ENCODE measurements at regions not wholly inside any gene's neighbourhood (a gene's known extent, or its start where the extent isn't known, plus 50 kb on each side); places are given as distances from the start of the nearest gene placed in this dataset.

- H3K4me3 ChIP-seq: no peak overlapping the region
- in situ Hi-C loops (cut with MboI; ENCODE audit: low pct_ligation_motif_present in 1 of 4, low pct_unique_long_range_greater_than_20kb in 1 of 4, low sequenced_read_pairs in 3 of 4): no loop called here
- no peaks in the 10 kb centered on the region for H3K36me3 ChIP-seq
- intact Hi-C loops (cut with DNase I; ENCODE audit: low total_unique reads): no loop called here
- H3K27me3 ChIP-seq: no peaks in the 10 kb centered on the region
- H3K27ac ChIP-seq: no peak overlapping the region
- TF ChIP-seq, protein P1, sequence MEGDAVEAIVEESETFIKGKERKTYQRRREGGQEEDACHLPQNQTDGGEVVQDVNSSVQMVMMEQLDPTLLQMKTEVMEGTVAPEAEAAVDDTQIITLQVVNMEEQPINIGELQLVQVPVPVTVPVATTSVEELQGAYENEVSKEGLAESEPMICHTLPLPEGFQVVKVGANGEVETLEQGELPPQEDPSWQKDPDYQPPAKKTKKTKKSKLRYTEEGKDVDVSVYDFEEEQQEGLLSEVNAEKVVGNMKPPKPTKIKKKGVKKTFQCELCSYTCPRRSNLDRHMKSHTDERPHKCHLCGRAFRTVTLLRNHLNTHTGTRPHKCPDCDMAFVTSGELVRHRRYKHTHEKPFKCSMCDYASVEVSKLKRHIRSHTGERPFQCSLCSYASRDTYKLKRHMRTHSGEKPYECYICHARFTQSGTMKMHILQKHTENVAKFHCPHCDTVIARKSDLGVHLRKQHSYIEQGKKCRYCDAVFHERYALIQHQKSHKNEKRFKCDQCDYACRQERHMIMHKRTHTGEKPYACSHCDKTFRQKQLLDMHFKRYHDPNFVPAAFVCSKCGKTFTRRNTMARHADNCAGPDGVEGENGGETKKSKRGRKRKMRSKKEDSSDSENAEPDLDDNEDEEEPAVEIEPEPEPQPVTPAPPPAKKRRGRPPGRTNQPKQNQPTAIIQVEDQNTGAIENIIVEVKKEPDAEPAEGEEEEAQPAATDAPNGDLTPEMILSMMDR (IDR thresholded peaks at IDR 0.05): peak; percentile 30 to 67 (median 42)
- TF ChIP-seq EP300 (IDR thresholded peaks at IDR 0.05; ENCODE audit: low read depth): no peak
- H3K4me1 ChIP-seq: no peaks in the 10 kb centered on the region
- DNase-seq: no peak
- 16 to 23% methylated on average over 4 of the region's 4 CpGs for WGBS, 2 donors (ENCODE audit: low coverage in 1 of 2)
- peaks cover 0 to under 1% of the 10 kb centered on the region in 2 donors for H3K9me3 ChIP-seq
Observed at GRCh38 chr5:92518318-92518904, 1062.6 kb downstream of the NR2F1-AS1 start.

- TF ChIP-seq EP300 (IDR thresholded peaks at IDR 0.05; ENCODE audit: low read depth) (no peak), POLR2AphosphoS5 (IDR thresholded peaks at IDR 0.05) (no peak), POLR2A (IDR thresholded peaks at IDR 0.05) (no peak)
- TF ChIP-seq, protein P1 (IDR thresholded peaks at IDR 0.05): no peak
- Histone ChIP-seq H3K4me3 (no peak overlapping the region), H3K9me3 (peaks cover 2 to 16% of the 10 kb centered on the region in 2 donors), H3K4me1 (no peaks in the 10 kb centered on the region), H3K27ac (no peak overlapping the region), H3K27me3 (no peaks in the 10 kb centered on the region), H3K36me3 (no peaks in the 10 kb centered on the region)
- in situ Hi-C loops (cut with MboI; ENCODE audit: low pct_ligation_motif_present in 1 of 4, low pct_unique_long_range_greater_than_20kb in 1 of 4, low sequenced_read_pairs in 3 of 4): no loop called here
- DNase-seq: no peak
- intact Hi-C loops (cut with DNase I; ENCODE audit: low total_unique reads): no loop called here
Observed at GRCh38 chr5:92514896-92515295, 1066.1 kb downstream of the NR2F1-AS1 start.

GRCh38 chr5:92513067-92513466 is 1068.0 kb downstream of the NR2F1-AS1 start:
- Histone ChIP-seq H3K36me3 (no peaks in the 10 kb centered on the region), H3K27me3 (no peaks in the 10 kb centered on the region), H3K9me3 (peaks cover 11 to 16% of the 10 kb centered on the region in 2 donors), H3K4me1 (no peaks in the 10 kb centered on the region), H3K27ac (no peak overlapping the region), H3K4me3 (no peak overlapping the region)
- DNase-seq: no peak
- WGBS, 2 donors (ENCODE audit: low coverage in 1 of 2): 67 to 83% methylated on average over 1 of the region's 1 CpG
- TF ChIP-seq EP300 (IDR thresholded peaks at IDR 0.05; ENCODE audit: low read depth) (no peak), POLR2A (IDR thresholded peaks at IDR 0.05) (no peak), POLR2AphosphoS5 (IDR thresholded peaks at IDR 0.05) (no peak)
- TF ChIP-seq, protein P1 (IDR thresholded peaks at IDR 0.05): no peak
- in situ Hi-C loops (cut with MboI; ENCODE audit: low pct_ligation_motif_present in 1 of 4, low pct_unique_long_range_greater_than_20kb in 1 of 4, low sequenced_read_pairs in 3 of 4) (no loop called here), intact Hi-C loops (cut with DNase I; ENCODE audit: low total_unique reads) (no loop called here)

DNA sequence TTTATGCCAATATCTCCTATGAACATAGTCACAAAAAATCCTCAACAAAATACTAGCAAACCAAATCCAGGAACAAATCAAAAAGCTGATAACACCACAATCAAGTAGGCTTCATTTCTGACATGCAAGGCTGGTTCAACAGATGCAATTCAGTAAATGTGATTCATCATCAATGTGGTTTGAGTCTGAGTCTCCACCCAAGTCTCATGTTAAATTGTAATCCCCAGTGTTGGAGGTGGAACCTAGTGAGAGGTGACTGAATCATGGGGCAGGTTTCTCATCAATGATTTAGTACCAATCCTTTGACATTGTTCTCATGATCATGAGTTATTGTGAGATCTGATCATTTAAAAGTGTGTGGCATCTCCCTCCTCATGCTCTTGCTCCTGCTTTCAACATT is 1072.7 kb downstream of the NR2F1-AS1 start:
- Histone ChIP-seq H3K36me3 (no peaks in the 10 kb centered on the region), H3K4me1 (no peaks in the 10 kb centered on the region), H3K27me3 (no peaks in the 10 kb centered on the region), H3K4me3 (no peak overlapping the region), H3K27ac (no peak overlapping the region), H3K9me3 (peaks cover 11 to 13% of the 10 kb centered on the region in 2 donors)
- TF ChIP-seq POLR2AphosphoS5 (IDR thresholded peaks at IDR 0.05) (no peak), POLR2A (IDR thresholded peaks at IDR 0.05) (no peak), EP300 (IDR thresholded peaks at IDR 0.05; ENCODE audit: low read depth) (no peak)
- TF ChIP-seq, protein P1 (IDR thresholded peaks at IDR 0.05): no peak
- in situ Hi-C loops (cut with MboI; ENCODE audit: low pct_ligation_motif_present in 1 of 4, low pct_unique_long_range_greater_than_20kb in 1 of 4, low sequenced_read_pairs in 3 of 4): no loop called here
- intact Hi-C loops (cut with DNase I; ENCODE audit: low total_unique reads): no loop called here
- DNase-seq: no peak
